IgD-negative memory B cell (primary cell): ENCODE measurements at regions not wholly inside any gene's neighbourhood (a gene's known extent, or its start where the extent isn't known, plus 50 kb on each side); places are given as distances from the start of the nearest gene placed in this dataset.
"Not testable (repeated sequence)": the region's sequence is repeated elsewhere in the genome, so short reads cannot be mapped to it uniquely, and the experiment has no call there.

ENCODE experiments used
- H3K27ac Mint-ChIP-seq, 3 donors: one replicate each; pipeline ENCODE4 v1.8.0; 2020 to 2022; ENCODE audit warnings: mild to moderate bottlenecking in 3 of 3, mixed read lengths in 3 of 3, moderate library complexity in 1 of 3
- H3K27me3 Mint-ChIP-seq: one replicate; pipeline ENCODE4 v1.8.0; 2021; ENCODE audit warnings: mixed read lengths
- H3K36me3 Mint-ChIP-seq: one replicate; pipeline ENCODE4 v1.8.0; 2020; ENCODE audit warnings: mild to moderate bottlenecking, mixed read lengths
- H3K4me1 Mint-ChIP-seq, 3 donors: one replicate each; pipeline ENCODE4 v1.8.0; 2020 to 2022; ENCODE audit warnings: mixed read lengths in 3 of 3, mild to moderate bottlenecking in 1 of 3
- H3K4me3 Mint-ChIP-seq, 4 donors: one replicate each; pipeline ENCODE4 v1.8.0; 2020 to 2022; ENCODE audit warnings: mild to moderate bottlenecking in 4 of 4, mixed read lengths in 4 of 4, moderate library complexity in 3 of 4
- H3K9me3 Mint-ChIP-seq, 3 donors: one replicate each; pipeline ENCODE4 v1.8.0; 2020 to 2021; ENCODE audit warnings: mixed read lengths in 3 of 3, mild to moderate bottlenecking in 1 of 3

- Mint-ChIP-seq H3K4me1 (peaks cover 0 to 2% (median 0%) of the 10 kb centered on the region in 3 donors), H3K9me3 (peaks cover 3 to 4% (median 3%) of the 10 kb centered on the region in 3 donors), H3K27me3 (no peaks in the 10 kb centered on the region), H3K27ac (no peak overlapping the region), H3K36me3 (no peaks in the 10 kb centered on the region), H3K4me3 (no peak overlapping the region)
These were observed 1617.9 kb upstream of the SEL1L start for GRCh38 chr14:83151571-83151970.

- Mint-ChIP-seq H3K36me3 (no peaks in the 10 kb centered on the region), H3K27ac (no peak overlapping the region), H3K4me3 (no peak overlapping the region), H3K9me3 (peaks cover 3 to 7% (median 4%) of the 10 kb centered on the region in 3 donors), H3K4me1 (no peaks in the 10 kb centered on the region), H3K27me3 (no peaks in the 10 kb centered on the region)
These were observed 1619.4 kb upstream of the SEL1L start for GRCh38 chr14:83153081-83153480.

GRCh38 chr14:83162361-83162929, 1628.8 kb upstream of the SEL1L start:
- H3K27me3 Mint-ChIP-seq, result no peaks in the 10 kb centered on the region
- peaks cover 0 to 5% (median 4%) of the 10 kb centered on the region in 3 donors for H3K9me3 Mint-ChIP-seq
- no peak overlapping the region for H3K27ac Mint-ChIP-seq
- no peak overlapping the region for H3K4me3 Mint-ChIP-seq
- H3K36me3 Mint-ChIP-seq, result no peaks in the 10 kb centered on the region
- no peaks in the 10 kb centered on the region for H3K4me1 Mint-ChIP-seq

- no peaks in the 10 kb centered on the region for H3K4me1 Mint-ChIP-seq
- no peak overlapping the region for H3K4me3 Mint-ChIP-seq
- no peak overlapping the region for H3K27ac Mint-ChIP-seq
- no peaks in the 10 kb centered on the region for H3K27me3 Mint-ChIP-seq
- H3K36me3 Mint-ChIP-seq, result no peaks in the 10 kb centered on the region
- peaks cover 0 to 5% (median 4%) of the 10 kb centered on the region in 3 donors for H3K9me3 Mint-ChIP-seq
These were observed 1629.4 kb upstream of the SEL1L start for GRCh38 chr14:83163016-83163415.

- no peaks in the 10 kb centered on the region for H3K36me3 Mint-ChIP-seq
- H3K27me3 Mint-ChIP-seq, result no peaks in the 10 kb centered on the region
- no peak overlapping the region for H3K4me3 Mint-ChIP-seq
- H3K9me3 Mint-ChIP-seq, result peaks cover 0 to 5% (median 4%) of the 10 kb centered on the region in 3 donors
- no peaks in the 10 kb centered on the region for H3K4me1 Mint-ChIP-seq
- no peak overlapping the region for H3K27ac Mint-ChIP-seq
These were observed 1630.4 kb upstream of the SEL1L start for GRCh38 chr14:83164016-83164415.

GRCh38 chr14:83164591-83164990, 1630.9 kb upstream of the SEL1L start:
- no peak overlapping the region for H3K27ac Mint-ChIP-seq
- H3K9me3 Mint-ChIP-seq, result peaks cover 0 to 5% (median 4%) of the 10 kb centered on the region in 3 donors
- H3K4me1 Mint-ChIP-seq, result no peaks in the 10 kb centered on the region
- no peaks in the 10 kb centered on the region for H3K36me3 Mint-ChIP-seq
- no peak overlapping the region for H3K4me3 Mint-ChIP-seq
- no peaks in the 10 kb centered on the region for H3K27me3 Mint-ChIP-seq

GRCh38 chr14:83170165-83170564, 1636.5 kb upstream of the SEL1L start:
- H3K27me3 Mint-ChIP-seq, result no peaks in the 10 kb centered on the region
- no peak overlapping the region for H3K27ac Mint-ChIP-seq
- H3K4me3 Mint-ChIP-seq, result no peak overlapping the region
- H3K9me3 Mint-ChIP-seq, result peaks cover 5 to 9% (median 5%) of the 10 kb centered on the region in 3 donors
- H3K4me1 Mint-ChIP-seq, result no peaks in the 10 kb centered on the region
- no peaks in the 10 kb centered on the region for H3K36me3 Mint-ChIP-seq

GRCh38 chr14:83171761-83172160, 1638.1 kb upstream of the SEL1L start:
- H3K9me3 Mint-ChIP-seq, result peaks cover 5 to 9% (median 5%) of the 10 kb centered on the region in 3 donors
- H3K4me1 Mint-ChIP-seq, result no peaks in the 10 kb centered on the region
- no peaks in the 10 kb centered on the region for H3K36me3 Mint-ChIP-seq
- H3K4me3 Mint-ChIP-seq, result no peak overlapping the region
- H3K27ac Mint-ChIP-seq, result no peak overlapping the region
- H3K27me3 Mint-ChIP-seq, result no peaks in the 10 kb centered on the region

- Mint-ChIP-seq H3K4me1 (no peaks in the 10 kb centered on the region), H3K9me3 (peaks cover 3 to 9% (median 5%) of the 10 kb centered on the region in 3 donors), H3K36me3 (no peaks in the 10 kb centered on the region), H3K27me3 (no peaks in the 10 kb centered on the region), H3K27ac (no peak overlapping the region), H3K4me3 (no peak overlapping the region)
These were observed 1638.7 kb upstream of the SEL1L start for GRCh38 chr14:83172363-83172762.

GRCh38 chr14:83173687-83174086, 1640.0 kb upstream of the SEL1L start:
- H3K4me1 Mint-ChIP-seq, result no peaks in the 10 kb centered on the region
- H3K27me3 Mint-ChIP-seq, result no peaks in the 10 kb centered on the region

GRCh38 chr14:83184531-83184930, 1650.9 kb upstream of the SEL1L start:
- Mint-ChIP-seq H3K27ac (no peak overlapping the region), H3K4me1 (no peaks in the 10 kb centered on the region), H3K9me3 (peaks cover 0 to 17% (median 8%) of the 10 kb centered on the region in 3 donors), H3K36me3 (peaks cover 2% of the 10 kb centered on the region), H3K27me3 (no peaks in the 10 kb centered on the region), H3K4me3 (no peak overlapping the region)

More at GRCh38 chr14:83173687-83174086, 1640.0 kb upstream of the SEL1L start:
- Mint-ChIP-seq H3K4me3 (no peak overlapping the region), H3K9me3 (peaks cover 2 to 9% (median 5%) of the 10 kb centered on the region in 3 donors), H3K36me3 (no peaks in the 10 kb centered on the region), H3K27ac (no peak overlapping the region)

- H3K4me3 Mint-ChIP-seq, H3K36me3 Mint-ChIP-seq, H3K27me3 Mint-ChIP-seq, H3K27ac Mint-ChIP-seq, H3K4me1 Mint-ChIP-seq: not testable (repeated sequence)
- peaks cover 0 to 14% (median 8%) of the 10 kb centered on the region in 3 donors for H3K9me3 Mint-ChIP-seq
These were observed 1654.7 kb upstream of the SEL1L start for GRCh38 chr14:83188311-83188710.

GRCh38 chr14:83196236-83196635, 1662.6 kb upstream of the SEL1L start:
- Mint-ChIP-seq H3K4me3 (no peak overlapping the region), H3K4me1 (no peaks in the 10 kb centered on the region), H3K27me3 (no peaks in the 10 kb centered on the region), H3K9me3 (peaks cover 0 to 5% (median 2%) of the 10 kb centered on the region in 3 donors), H3K27ac (peak overlapping the region in 1 of 3 donors; percentile 10), H3K36me3 (no peaks in the 10 kb centered on the region)

- peaks cover 0 to 5% (median 2%) of the 10 kb centered on the region in 3 donors for H3K9me3 Mint-ChIP-seq
- H3K27me3 Mint-ChIP-seq, result no peaks in the 10 kb centered on the region
- H3K4me3 Mint-ChIP-seq, result no peak overlapping the region
- no peak overlapping the region for H3K27ac Mint-ChIP-seq
- H3K4me1 Mint-ChIP-seq, result no peaks in the 10 kb centered on the region
- H3K36me3 Mint-ChIP-seq, result no peaks in the 10 kb centered on the region
These were observed 1663.6 kb upstream of the SEL1L start for GRCh38 chr14:83197271-83197670.

GRCh38 chr14:83207550-83207949, 1673.9 kb upstream of the SEL1L start:
- Mint-ChIP-seq H3K27ac (no peak overlapping the region), H3K36me3 (no peaks in the 10 kb centered on the region), H3K4me1 (no peaks in the 10 kb centered on the region), H3K4me3 (no peak overlapping the region), H3K27me3 (no peaks in the 10 kb centered on the region), H3K9me3 (peaks cover 0 to 6% (median 2%) of the 10 kb centered on the region in 3 donors)

- Mint-ChIP-seq H3K27me3 (no peaks in the 10 kb centered on the region), H3K4me3 (no peak overlapping the region)
These were observed 1674.7 kb upstream of the SEL1L start for GRCh38 chr14:83208341-83208740.

More at GRCh38 chr14:83208341-83208740, 1674.7 kb upstream of the SEL1L start:
- H3K4me1 Mint-ChIP-seq, result no peaks in the 10 kb centered on the region
- no peaks in the 10 kb centered on the region for H3K36me3 Mint-ChIP-seq
- peaks cover 0 to 12% (median 2%) of the 10 kb centered on the region in 3 donors for H3K9me3 Mint-ChIP-seq
- no peak overlapping the region for H3K27ac Mint-ChIP-seq
